Erythroblast (primary cell): ENCODE measurements at regions not wholly inside any gene's neighbourhood (a gene's known extent, or its start where the extent isn't known, plus 50 kb on each side); places are given as distances from the start of the nearest gene placed in this dataset.
"Not testable (repeated sequence)": the region's sequence is repeated elsewhere in the genome, so short reads cannot be mapped to it uniquely, and the experiment has no call there.

Experiments
- DNase-seq, 2 experiments: peaks; one replicate each; lab custom pipeline; 2025; lab: John Stamatoyannopoulos, UW
- GATA1 ChIP-seq: IDR thresholded peaks from 2 replicates; pipeline ENCODE4 v1.6.1; 2011; ENCODE audit warnings: low read depth, mild to moderate bottlenecking, control low read depth, low read length, moderate library complexity
- POLR2A ChIP-seq: IDR thresholded peaks from 2 replicates; pipeline ENCODE4 v1.6.1; 2011; ENCODE audit warnings: mild to moderate bottlenecking, low read length

- TF ChIP-seq GATA1 (no peak), POLR2A (no peak)
Measured at GRCh38 chr1:118484893-118485292, 299.9 kb upstream of the SPAG17 start.

GRCh38 chr1:118483245-118484006 is 298.4 kb upstream of the SPAG17 start:
- DNase-seq, result no peak

More at GRCh38 chr1:118484893-118485292, 299.9 kb upstream of the SPAG17 start:
- DNase-seq, result no peak

GRCh38 chr1:118481126-118481525 is 296.1 kb upstream of the SPAG17 start:
- TF ChIP-seq POLR2A (no peak), GATA1 (no peak)
- DNase-seq, result no peak

More at GRCh38 chr1:118483245-118484006, 298.4 kb upstream of the SPAG17 start:
- TF ChIP-seq GATA1 (no peak), POLR2A (no peak)

GRCh38 chr1:118479351-118479750 is 294.3 kb upstream of the SPAG17 start:
- TF ChIP-seq GATA1 (no peak), POLR2A (no peak)
- DNase-seq, result no peak

- TF ChIP-seq GATA1, result no peak
- no peak for TF ChIP-seq POLR2A
- no peak for DNase-seq
Measured at GRCh38 chr1:118473825-118474224, 288.8 kb upstream of the SPAG17 start.

- not testable (repeated sequence) for DNase-seq
Measured at GRCh38 chr1:118464460-118464859, 279.4 kb upstream of the SPAG17 start.

- TF ChIP-seq POLR2A (no peak), GATA1 (no peak)
- no peak for DNase-seq
Measured at GRCh38 chr1:118461154-118461553, 276.1 kb upstream of the SPAG17 start.

GRCh38 chr1:118459871-118460270 is 274.8 kb upstream of the SPAG17 start:
- DNase-seq, result no peak
- no peak for TF ChIP-seq POLR2A
- no peak for TF ChIP-seq GATA1

- DNase-seq, result not testable (repeated sequence)
Measured at GRCh38 chr1:118453856-118454255, 268.8 kb upstream of the SPAG17 start.

- no peak for DNase-seq
- no peak for TF ChIP-seq POLR2A
- no peak for TF ChIP-seq GATA1
Measured at GRCh38 chr1:118445156-118445555, 260.1 kb upstream of the SPAG17 start.

- no peak for TF ChIP-seq POLR2A
- TF ChIP-seq GATA1, result no peak
- no peak for DNase-seq
Measured at GRCh38 chr1:118442214-118442613, 257.2 kb upstream of the SPAG17 start.

GRCh38 chr1:118437664-118438063 is 252.6 kb upstream of the SPAG17 start:
- no peak for DNase-seq
- no peak for TF ChIP-seq POLR2A
- no peak for TF ChIP-seq GATA1

- no peak for TF ChIP-seq POLR2A
- no peak for TF ChIP-seq GATA1
- DNase-seq, result no peak
Measured at GRCh38 chr1:118429856-118430255, 244.8 kb upstream of the SPAG17 start.

GRCh38 chr1:118421868-118422350 is 236.9 kb upstream of the SPAG17 start:
- DNase-seq, result no peak
- no peak for TF ChIP-seq POLR2A

GRCh38 chr1:118404024-118404423 is 219.0 kb upstream of the SPAG17 start:
- no peak for DNase-seq
- TF ChIP-seq POLR2A (no peak), GATA1 (no peak)
